Smooth muscle cell (in vitro differentiated cells): ENCODE measurements at regions not wholly inside any gene's neighbourhood (a gene's known extent, or its start where the extent isn't known, plus 50 kb on each side); places are given as distances from the start of the nearest gene placed in this dataset.

ENCODE experiments used
- DNase-seq: peaks from one replicate; lab custom pipeline; 2025; ENCODE audit not compliant: unreplicated experiment; lab: John Stamatoyannopoulos, UW
- H2AFZ ChIP-seq: fragments of 200-600 bp; sonication (generic); 2 replicates; pipeline ENCODE4 v1.6.0; 2016; ENCODE audit warnings: antibody characterized with exemption, low read depth, mild to moderate bottlenecking
- H3F3A ChIP-seq: fragments of 200-600 bp; sonication (generic); 2 replicates; pipeline ENCODE4 v1.6.0; 2017; ENCODE audit warnings: antibody characterized with exemption, low read depth
- H3K27ac ChIP-seq: fragments of 200-600 bp; sonication (generic); 2 replicates; pipeline ENCODE4 v1.5.1; 2016; ENCODE audit warnings: low read depth, mild to moderate bottlenecking
- H3K27me3 ChIP-seq: fragments of 200-600 bp; sonication (generic); 2 replicates; pipeline ENCODE4 v1.6.1; 2016; ENCODE audit warnings: low read depth, mild to moderate bottlenecking
- H3K36me3 ChIP-seq: fragments of 200-600 bp; sonication (generic); 2 replicates; pipeline ENCODE4 v1.5.1; 2016; ENCODE audit warnings: low read depth
- H3K4me1 ChIP-seq: fragments of 200-600 bp; sonication (generic); 2 replicates; pipeline ENCODE4 v1.5.1; 2016; ENCODE audit warnings: low read depth
- H3K4me2 ChIP-seq: fragments of 200-600 bp; sonication (generic); 2 replicates; pipeline ENCODE4 v1.6.0; 2016; ENCODE audit warnings: mild to moderate bottlenecking
- H3K4me3 ChIP-seq: fragments of 200-600 bp; sonication (generic); 2 replicates; pipeline ENCODE4 v1.5.1; 2016; ENCODE audit warnings: mild to moderate bottlenecking
- H3K79me2 ChIP-seq: fragments of 200-600 bp; sonication (generic); 2 replicates; pipeline ENCODE4 v1.6.0; 2016; ENCODE audit warnings: low read depth, mild to moderate bottlenecking
- H3K9ac ChIP-seq: fragments of 200-600 bp; sonication (generic); 2 replicates; pipeline ENCODE4 v1.6.0; 2016; ENCODE audit warnings: low read depth
- H3K9me3 ChIP-seq: fragments of 200-600 bp; sonication (generic); replicated peaks from 2 replicates; pipeline ENCODE4 v1.5.1; 2016; ENCODE audit warnings: low read depth
- H4K20me1 ChIP-seq: fragments of 200-600 bp; sonication (generic); 2 replicates; pipeline ENCODE4 v1.6.0; 2016; ENCODE audit warnings: low read depth
- CTCF ChIP-seq: fragments of 200-600 bp; sonication (generic); IDR thresholded peaks from 2 replicates; pipeline ENCODE4 v1.5.1; 2017; ENCODE audit warnings: borderline replicate concordance, mild to moderate bottlenecking, antibody characterized with exemption; ENCODE audit not compliant: insufficient read depth, poor library complexity, severe bottlenecking
- WGBS: methylation state at CpG from one replicate; pipeline ENCODE4 v1.1.7; 2016; ENCODE audit warnings: low lambda C conversion rate; 5-methylcytosine and 5-hydroxymethylcytosine counted together

DNA sequence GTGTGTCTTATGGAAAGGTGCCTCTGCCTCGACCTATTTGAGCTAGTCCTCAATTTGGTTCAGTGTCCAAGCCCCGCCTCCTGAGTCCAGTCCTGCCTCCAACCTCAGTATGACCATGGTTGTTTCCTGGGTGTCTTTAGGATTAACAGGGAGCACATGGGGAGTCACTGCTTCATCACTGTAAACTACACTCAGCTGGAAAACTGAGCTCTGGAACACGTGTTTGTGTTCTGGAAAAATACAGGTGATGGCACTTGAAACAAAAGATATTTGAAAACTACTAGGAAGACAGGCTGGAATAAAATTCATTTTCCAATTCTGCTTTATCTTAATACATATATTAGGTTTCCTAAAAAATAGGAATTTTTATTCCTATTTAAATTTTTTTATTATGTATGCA, 1187.3 kb upstream of the TMEM132C start:
- no peak overlapping the region for H3K4me3 ChIP-seq
- no peak for TF ChIP-seq CTCF
- H3K27ac ChIP-seq = no peak overlapping the region
- H3K9me3 ChIP-seq = no peaks in the 10 kb centered on the region
- 92% methylated on average over 3 of the region's 3 CpGs for WGBS
- no peak for DNase-seq
- no peaks in the 10 kb centered on the region for H3F3A ChIP-seq
- peaks cover 9% of the 10 kb centered on the region for H3K4me1 ChIP-seq
- no peaks in the 10 kb centered on the region for H3K36me3 ChIP-seq
- H3K27me3 ChIP-seq = peaks cover 10% of the 10 kb centered on the region
- no peak overlapping the region for H3K4me2 ChIP-seq
- no peaks in the 10 kb centered on the region for H3K79me2 ChIP-seq
- H3K9ac ChIP-seq = no peak overlapping the region
- no peaks in the 10 kb centered on the region for H4K20me1 ChIP-seq
- no peak overlapping the region for H2AFZ ChIP-seq

DNA sequence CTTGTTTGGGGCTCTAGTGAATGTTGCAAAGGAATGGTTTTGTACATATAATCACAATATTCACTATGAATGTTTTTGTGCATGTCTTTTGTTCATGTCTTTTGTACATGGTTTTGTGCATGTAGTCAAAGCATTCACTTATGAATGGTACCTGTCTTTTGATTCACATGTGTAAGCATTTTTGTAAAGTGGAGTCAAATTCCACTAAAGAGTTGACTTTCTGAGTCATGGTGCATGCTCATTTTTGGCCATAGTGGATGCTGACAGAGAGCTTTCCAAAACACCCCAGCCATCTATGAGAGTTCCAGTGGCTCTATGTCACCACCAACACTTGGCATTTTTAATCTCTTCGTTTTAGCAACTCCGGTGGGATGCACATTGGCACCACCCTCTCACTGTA, 1185.9 kb upstream of the TMEM132C start:
- Histone ChIP-seq H3K27me3 (peaks cover 3% of the 10 kb centered on the region), H3K79me2 (no peaks in the 10 kb centered on the region), H2AFZ (no peak overlapping the region), H3K4me1 (peaks cover 9% of the 10 kb centered on the region), H3F3A (no peaks in the 10 kb centered on the region), H3K36me3 (no peaks in the 10 kb centered on the region), H3K27ac (no peak overlapping the region), H3K4me3 (no peak overlapping the region), H3K9me3 (no peaks in the 10 kb centered on the region), H3K9ac (no peak overlapping the region), H4K20me1 (no peaks in the 10 kb centered on the region), H3K4me2 (no peak overlapping the region)
- 87% methylated on average over 2 of the region's 2 CpGs for WGBS
- TF ChIP-seq CTCF = no peak
- DNase-seq = no peak

DNA sequence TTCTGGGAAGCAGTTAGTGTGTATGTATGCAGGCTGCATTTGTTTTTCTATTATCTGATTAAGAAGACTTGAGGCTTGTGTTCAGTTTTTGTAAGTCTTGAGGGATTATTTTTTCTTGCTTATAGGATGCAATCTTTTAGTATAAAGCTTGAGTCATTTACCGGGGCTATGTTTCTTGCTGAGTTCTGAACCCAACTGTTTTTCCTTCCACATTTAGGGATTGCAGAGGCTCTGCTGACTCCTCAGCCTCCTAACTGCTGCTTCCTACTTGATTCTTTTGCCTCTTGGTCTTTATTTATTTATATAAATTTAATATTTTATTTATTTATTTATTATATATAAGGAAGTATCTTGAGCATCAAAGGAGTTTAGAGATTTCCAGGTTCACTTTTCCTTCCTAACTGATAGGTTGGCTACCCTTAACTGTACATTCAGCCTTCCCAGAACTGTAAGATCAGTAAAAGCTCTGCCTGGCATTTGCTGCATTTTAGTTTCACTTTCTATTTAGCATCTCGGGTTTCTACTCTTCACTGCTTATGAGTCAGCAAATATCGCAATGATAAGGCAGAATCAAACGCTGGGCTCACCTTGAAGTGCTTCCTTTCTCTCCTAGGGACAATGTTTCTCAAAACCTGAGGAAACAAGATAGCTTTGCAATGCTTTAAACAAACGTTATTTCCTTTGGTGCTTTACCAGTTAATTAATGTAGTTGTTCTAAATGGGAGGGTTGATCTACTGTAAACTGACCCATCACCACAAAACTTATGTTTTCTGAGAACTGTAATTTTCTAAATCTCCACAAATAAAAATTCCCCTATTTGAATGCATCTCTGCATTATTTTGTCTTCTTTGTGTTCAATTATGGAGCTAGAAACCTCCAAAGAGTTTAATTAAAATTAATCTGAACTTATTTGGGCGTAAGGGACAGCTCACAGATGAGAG, 1183.7 kb upstream of the TMEM132C start:
- 28% methylated on average over 6 of the region's 6 CpGs for WGBS
- no peak for DNase-seq
- Histone ChIP-seq H3K9ac (peak overlapping the region; percentile 15), H3K4me3 (peak overlapping the region; percentile 48), H3K27me3 (no peaks in the 10 kb centered on the region), H3K9me3 (no peaks in the 10 kb centered on the region), H4K20me1 (no peaks in the 10 kb centered on the region), H3K4me1 (peaks cover 9% of the 10 kb centered on the region), H3K79me2 (no peaks in the 10 kb centered on the region), H3K36me3 (no peaks in the 10 kb centered on the region), H2AFZ (peak overlapping the region; percentile 94), H3F3A (no peaks in the 10 kb centered on the region), H3K27ac (peak overlapping the region; percentile 51), H3K4me2 (peak overlapping the region; percentile 78)
- no peak for TF ChIP-seq CTCF

GRCh38 chr12:127101076-127101475, 1165.9 kb upstream of the TMEM132C start:
- 79% methylated on average over 1 of the region's 1 CpG for WGBS

More at GRCh38 chr12:127101076-127101475, 1165.9 kb upstream of the TMEM132C start:
- H3K9me3 ChIP-seq = no peaks in the 10 kb centered on the region
- H3F3A ChIP-seq = no peaks in the 10 kb centered on the region
- no peaks in the 10 kb centered on the region for H3K4me1 ChIP-seq
- no peak for TF ChIP-seq CTCF
- H3K36me3 ChIP-seq = no peaks in the 10 kb centered on the region
- H3K4me3 ChIP-seq = no peak overlapping the region
- no peaks in the 10 kb centered on the region for H3K27me3 ChIP-seq
- no peak overlapping the region for H2AFZ ChIP-seq
- no peak overlapping the region for H3K4me2 ChIP-seq
- no peak overlapping the region for H3K27ac ChIP-seq
- no peaks in the 10 kb centered on the region for H4K20me1 ChIP-seq
- H3K9ac ChIP-seq = no peak overlapping the region
- H3K79me2 ChIP-seq = no peaks in the 10 kb centered on the region
- no peak for DNase-seq
